ENCODE measurements at regions not wholly inside any gene's neighbourhood (a gene's known extent, or its start where the extent isn't known, plus 50 kb on each side); places are given as distances from the start of the nearest gene placed in this dataset.

GRCh38 chr5:71771191-71771590, 52.1 kb downstream of the CARTPT start:
- TF ChIP-seq CTCF (conservative IDR thresholded peaks at IDR 0.05; ENCODE audit: low read length) (no peak), EZH2phosphoT487 (IDR thresholded peaks at IDR 0.05; ENCODE audit: borderline replicate concordance) (no peak)

All from Loucy (cell line).